GM21360 (cell line): ENCODE measurements at regions not wholly inside any gene's neighbourhood (a gene's known extent, or its start where the extent isn't known, plus 50 kb on each side); places are given as distances from the start of the nearest gene placed in this dataset.

ENCODE experiments used
- ATAC-seq: cut with Tn5 transposase; IDR thresholded peaks from one replicate; pipeline ENCODE4 v1.9.1; 2021; ENCODE audit warnings: mild to moderate bottlenecking, moderate library complexity; ENCODE audit not compliant: unreplicated experiment

- ATAC-seq = no peak
These were observed 84.6 kb upstream of the FSTL4 start for GRCh38 chr5:133696782-133697507.

GRCh38 chr5:133696006-133696584 is 83.8 kb upstream of the FSTL4 start:
- ATAC-seq = no peak

GRCh38 chr5:133694181-133694831 is 82.0 kb upstream of the FSTL4 start:
- no peak for ATAC-seq

- no peak for ATAC-seq
These were observed 79.1 kb upstream of the FSTL4 start for GRCh38 chr5:133691448-133691847.

- no peak for ATAC-seq
These were observed 78.4 kb upstream of the FSTL4 start for GRCh38 chr5:133690746-133691145.

- no peak for ATAC-seq
These were observed 76.0 kb upstream of the FSTL4 start for GRCh38 chr5:133688391-133688790.

- ATAC-seq = no peak
These were observed 75.1 kb upstream of the FSTL4 start for GRCh38 chr5:133687212-133688061.

- ATAC-seq = no peak
These were observed 74.2 kb upstream of the FSTL4 start for GRCh38 chr5:133686566-133686965.

GRCh38 chr5:133685402-133686018 is 73.2 kb upstream of the FSTL4 start:
- no peak for ATAC-seq

GRCh38 chr5:133683646-133684596 is 71.6 kb upstream of the FSTL4 start:
- ATAC-seq = no peak

- no peak for ATAC-seq
These were observed 70.1 kb upstream of the FSTL4 start for GRCh38 chr5:133682451-133682850.

GRCh38 chr5:133681896-133682295 is 69.6 kb upstream of the FSTL4 start:
- ATAC-seq = no peak

GRCh38 chr5:133680830-133681565 is 68.7 kb upstream of the FSTL4 start:
- ATAC-seq = no peak

GRCh38 chr5:133679534-133679933 is 67.2 kb upstream of the FSTL4 start:
- ATAC-seq = no peak

GRCh38 chr5:133675376-133676154 is 63.2 kb upstream of the FSTL4 start:
- no peak for ATAC-seq

GRCh38 chr5:133670336-133670735 is 58.0 kb upstream of the FSTL4 start:
- ATAC-seq = no peak

- ATAC-seq = no peak
These were observed 57.1 kb upstream of the FSTL4 start for GRCh38 chr5:133669472-133669871.

- no peak for ATAC-seq
These were observed 56.1 kb upstream of the FSTL4 start for GRCh38 chr5:133668458-133668857.
